ENCODE measurements at regions not wholly inside any gene's neighbourhood (a gene's known extent, or its start where the extent isn't known, plus 50 kb on each side); places are given as distances from the start of the nearest gene placed in this dataset.

- dilution Hi-C loops (cut with MboI; ENCODE audit: extremely low pct_ligation_motif_present, low sequenced_read_pairs) (no loop called here), intact Hi-C loops (cut with micrococcal nuclease) (no loop called here)
- CTCF ChIA-PET = interaction anchor here (0.6 kb wide), 1 partner anchor 135 kb away, joined by 3 read pairs; no protein-coding TSS in a partner anchor
- DNase-seq (ENCODE audit: low read depth, low spot score) (no peak), FAIRE-seq (no peak)
- Histone ChIP-seq H3K9me1 (replicated peaks; ENCODE audit: control insufficient read depth, extremely low read depth, insufficient read depth, low read length) (no peaks in the 10 kb centered on the region), H3K36me3 (ENCODE audit: control insufficient read depth in 2 of 2, extremely low read depth in 1 of 2, insufficient read depth in 2 of 2, low read length in 2 of 2) (no peaks in the 10 kb centered on the region), H3K4me1 (ENCODE audit: control insufficient read depth, extremely low read depth, insufficient read depth, low read length) (no peaks in the 10 kb centered on the region), H3K4me2 (ENCODE audit: insufficient read depth, low read length) (no peak overlapping the region), H3K4me3 (replicated peaks in 1 of 3; ENCODE audit: insufficient read depth in 1 of 3, low read depth in 1 of 3, low read length in 3 of 3) (no peak overlapping the region), H3K9ac (replicated peaks; ENCODE audit: extremely low read depth, insufficient read depth, low read length) (no peak overlapping the region), H2AFZ (ENCODE audit: low read depth, low read length) (no peak overlapping the region), H4K20me1 (replicated peaks; ENCODE audit: control insufficient read depth, extremely low read depth, insufficient read depth, low read length) (no peaks in the 10 kb centered on the region), H3K9me3 (replicated peaks; ENCODE audit: control insufficient read depth, insufficient read depth, low read length) (peaks cover 2% of the 10 kb centered on the region), H3K27me3 (ENCODE audit: control insufficient read depth in 2 of 2, insufficient read depth in 2 of 2, low read length in 2 of 2) (no peaks in the 10 kb centered on the region), H3K27ac (ENCODE audit: insufficient read depth, low read depth, low read length) (no peak overlapping the region), H3K79me2 (ENCODE audit: control insufficient read depth, insufficient read depth, low read length) (no peaks in the 10 kb centered on the region)
- POLR2A ChIA-PET = no interaction called here
- BruUV-seq (replicated peaks) = no TSS peak
- TF ChIP-seq MYC (IDR thresholded peaks at IDR 0.05; ENCODE audit: low read depth, low read length) (no peak), MAX (IDR thresholded peaks at IDR 0.05; ENCODE audit: insufficient read depth, insufficient read length) (no peak), GATA2 (IDR thresholded peaks at IDR 0.05; ENCODE audit: insufficient read depth, insufficient read length, low read depth, low read length) (no peak), CTCF (IDR thresholded peaks at IDR 0.05; ENCODE audit: extremely low read depth in 1 of 2, insufficient read depth in 1 of 2, low read depth in 1 of 2, low read length in 2 of 2) (no peak), JUN (IDR thresholded peaks at IDR 0.05; ENCODE audit: borderline replicate concordance, insufficient read depth, insufficient read length, low read depth) (no peak), POLR2A (IDR thresholded peaks at IDR 0.05; ENCODE audit: low read depth, low read length) (no peak), FOS (IDR thresholded peaks at IDR 0.05; ENCODE audit: borderline replicate concordance, insufficient read depth, low read length) (no peak), POLR2AphosphoS5 (IDR thresholded peaks at IDR 0.05; ENCODE audit: insufficient read depth, low read depth, low read length) (no peak)
These were observed 236.2 kb upstream of the KAZN start for GRCh38 chr1:14362331-14362730.
